Neural cell (in vitro differentiated cells): ENCODE measurements at regions not wholly inside any gene's neighbourhood (a gene's known extent, or its start where the extent isn't known, plus 50 kb on each side); places are given as distances from the start of the nearest gene placed in this dataset.

ENCODE experiments used
- EZH2 ChIP-seq: fragments of 200-600, 300-800 bp; shearing (Covaris generic), sonication (generic); IDR thresholded peaks from 2 replicates; pipeline ENCODE4 v1.6.1; 2014; ENCODE audit warnings: antibody characterized with exemption, low read length, borderline replicate concordance, mild to moderate bottlenecking; ENCODE audit not compliant: insufficient read depth, poor library complexity, severe bottlenecking
- TF ChIP-seq, protein P1 (sequence below): fragments of 450-650 bp; IDR thresholded peaks from 2 replicates; pipeline ENCODE4 v1.5.1; 2014; ENCODE audit warnings: antibody characterized with exemption, mild to moderate bottlenecking, moderate library complexity; ENCODE audit not compliant: poor library complexity, severe bottlenecking

DNA sequence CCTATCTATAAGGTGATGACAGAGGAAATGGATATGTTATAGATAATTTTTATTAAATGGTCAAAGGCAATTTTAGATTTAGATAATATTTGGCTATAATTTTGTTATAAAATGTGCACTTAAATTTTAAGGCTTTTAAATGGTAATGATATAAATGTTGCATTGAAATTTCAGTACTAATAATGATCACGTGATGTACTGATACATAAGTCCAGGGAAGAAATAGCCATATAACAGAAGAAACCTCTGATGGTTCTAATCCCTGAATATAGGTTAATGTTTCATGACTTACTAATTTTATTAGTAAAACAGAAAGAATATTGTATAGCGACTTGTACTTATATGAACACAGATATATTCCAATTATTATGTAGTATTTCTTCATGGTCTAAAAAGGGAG is 211.9 kb downstream of the SOCS6 start:
- TF ChIP-seq, protein P1, sequence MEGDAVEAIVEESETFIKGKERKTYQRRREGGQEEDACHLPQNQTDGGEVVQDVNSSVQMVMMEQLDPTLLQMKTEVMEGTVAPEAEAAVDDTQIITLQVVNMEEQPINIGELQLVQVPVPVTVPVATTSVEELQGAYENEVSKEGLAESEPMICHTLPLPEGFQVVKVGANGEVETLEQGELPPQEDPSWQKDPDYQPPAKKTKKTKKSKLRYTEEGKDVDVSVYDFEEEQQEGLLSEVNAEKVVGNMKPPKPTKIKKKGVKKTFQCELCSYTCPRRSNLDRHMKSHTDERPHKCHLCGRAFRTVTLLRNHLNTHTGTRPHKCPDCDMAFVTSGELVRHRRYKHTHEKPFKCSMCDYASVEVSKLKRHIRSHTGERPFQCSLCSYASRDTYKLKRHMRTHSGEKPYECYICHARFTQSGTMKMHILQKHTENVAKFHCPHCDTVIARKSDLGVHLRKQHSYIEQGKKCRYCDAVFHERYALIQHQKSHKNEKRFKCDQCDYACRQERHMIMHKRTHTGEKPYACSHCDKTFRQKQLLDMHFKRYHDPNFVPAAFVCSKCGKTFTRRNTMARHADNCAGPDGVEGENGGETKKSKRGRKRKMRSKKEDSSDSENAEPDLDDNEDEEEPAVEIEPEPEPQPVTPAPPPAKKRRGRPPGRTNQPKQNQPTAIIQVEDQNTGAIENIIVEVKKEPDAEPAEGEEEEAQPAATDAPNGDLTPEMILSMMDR, result no peak
- no peak for TF ChIP-seq EZH2
